ENCODE measurements at regions not wholly inside any gene's neighbourhood (a gene's known extent, or its start where the extent isn't known, plus 50 kb on each side); places are given as distances from the start of the nearest gene placed in this dataset.

GRCh38 chr1:185409763-185410528 lies 92.9 kb upstream of the IVNS1ABP start:
- ChIA-PET POLR2A (no interaction called here), CTCF (no interaction called here)
- FAIRE-seq = no peak

GRCh38 chr1:185409345-185409744 lies 92.3 kb upstream of the IVNS1ABP start:
- POLR2A ChIA-PET = no interaction called here
- no peaks in the 10 kb centered on the region for H3K9me3 ChIP-seq
- peaks cover 11% of the 10 kb centered on the region; the same call in 2 of the 3 replicates for H3K4me1 ChIP-seq
- DNase-seq (ENCODE audit: low read depth in 1 of 2, low spot score in 1 of 2) = no peak
- no peak for ATAC-seq
- FAIRE-seq = no peak
- 70% methylated on average over 4 of the region's 4 CpGs for whole genome bisulfite sequencing (ENCODE audit: missing lambda C conversion rate)
- no peak for TF ChIP-seq BCL3 (IDR thresholded peaks at IDR 0.05)
- TF ChIP-seq RFX5 (IDR thresholded peaks at IDR 0.05) = no peak
- no peak for TF ChIP-seq SMC3 (IDR thresholded peaks at IDR 0.05)
- TF ChIP-seq CEBPB (IDR thresholded peaks at IDR 0.05) = no peak
- no peak for TF ChIP-seq POLR2AphosphoS2 (conservative IDR thresholded peaks at IDR 0.05; ENCODE audit: low read length)
- no peak for TF ChIP-seq BHLHE40 (IDR thresholded peaks at IDR 0.05; ENCODE audit: low read depth, low read length)
- TF ChIP-seq POLR2A (IDR thresholded peaks at IDR 0.05; ENCODE audit: low read length) = no peak
- TF ChIP-seq ZFP36 (IDR thresholded peaks at IDR 0.05; ENCODE audit: borderline replicate concordance, partially characterized antibody) = no peak
- TF ChIP-seq ZSCAN20 (CRISPR knock-in tag; IDR thresholded peaks at IDR 0.05) = no peak
- no peak for TF ChIP-seq ZNF302 (CRISPR knock-in tag; IDR thresholded peaks at IDR 0.05)
- TF ChIP-seq MAFK (IDR thresholded peaks at IDR 0.05; ENCODE audit: partially characterized antibody) = no peak
- H3K4me2 ChIP-seq = no peak overlapping the region
- no peak overlapping the region for H3K27ac ChIP-seq
- H3K4me3 ChIP-seq = no peak overlapping the region
- CTCF ChIA-PET = no interaction called here

More at GRCh38 chr1:185409763-185410528, 92.9 kb upstream of the IVNS1ABP start:
- ATAC-seq = no peak; a peak in 1 of 6 replicates
- H3K27ac ChIP-seq = peak overlapping the region in 1 of 2 experiments; percentile 3; a peak in 2 of 6 replicates
- TF ChIP-seq CEBPB (IDR thresholded peaks at IDR 0.05) (0 out of 4 replicates have a peak, but pooled peaks of 1 of the 2 experiments have one; percentile 15), NFE2L2 (conservative IDR thresholded peaks at IDR 0.05; ENCODE audit: low read length) (no peak), HOXB13 (CRISPR knock-in tag; IDR thresholded peaks at IDR 0.05; ENCODE audit: low read depth) (no peak), ZNF302 (CRISPR knock-in tag; IDR thresholded peaks at IDR 0.05) (no peak)
- 48% methylated on average over 1 of the region's 1 CpG for WGBS (ENCODE audit: missing lambda C conversion rate)
- peak overlapping the region; percentile 5; the same call in 1 of the 3 replicates for H3K4me2 ChIP-seq
- no peaks in the 10 kb centered on the region for H3K9me3 ChIP-seq
- no peak overlapping the region for H3K4me3 ChIP-seq
- no peak for DNase-seq (ENCODE audit: low read depth in 1 of 2, low spot score in 1 of 2)
- H3K4me1 ChIP-seq = peaks cover 9% of the 10 kb centered on the region; the same call in 2 of the 3 replicates

GRCh38 chr1:185408700-185409270 lies 91.7 kb upstream of the IVNS1ABP start:
- peak in 1 of 2 experiments; percentile 46; a peak in 1 of 6 replicates for ATAC-seq
- CTCF ChIA-PET = no interaction called here

GRCh38 chr1:185406691-185407009 lies 89.6 kb upstream of the IVNS1ABP start:
- no peak for ATAC-seq
- Histone ChIP-seq H3K4me3 (no peak overlapping the region), H3K27ac (no peak overlapping the region), H3K9me3 (no peaks in the 10 kb centered on the region), H3K4me1 (peaks cover 11% of the 10 kb centered on the region; the same call in 2 of the 3 replicates), H3K4me2 (no peak overlapping the region)
- WGBS (ENCODE audit: missing lambda C conversion rate) = 79% methylated on average over 1 of the region's 1 CpG
- TF ChIP-seq ZNF302 (CRISPR knock-in tag; IDR thresholded peaks at IDR 0.05) = no peak
- TF ChIP-seq MAX (IDR thresholded peaks at IDR 0.05) = no peak
- no peak for TF ChIP-seq FOXS1 (CRISPR knock-in tag; IDR thresholded peaks at IDR 0.05)
- TF ChIP-seq ZFP36 (IDR thresholded peaks at IDR 0.05; ENCODE audit: borderline replicate concordance, partially characterized antibody) = no peak
- TF ChIP-seq ELK1 (IDR thresholded peaks at IDR 0.05; ENCODE audit: low read depth, low read length) = no peak
- no peak for TF ChIP-seq NR3C1 (IDR thresholded peaks at IDR 0.05)
- no peak for TF ChIP-seq USF2 (IDR thresholded peaks at IDR 0.05)
- no peak for TF ChIP-seq MYC (IDR thresholded peaks at IDR 0.05; ENCODE audit: borderline replicate concordance, low read length)
- TF ChIP-seq HOXB13 (CRISPR knock-in tag; IDR thresholded peaks at IDR 0.05; ENCODE audit: low read depth) = no peak
- no peak for TF ChIP-seq HES2 (IDR thresholded peaks at IDR 0.05)
- no peak for DNase-seq (ENCODE audit: low read depth in 1 of 2, low spot score in 1 of 2)
- ChIA-PET POLR2A (no interaction called here), CTCF (interaction anchor here (0.7 kb wide), 1 partner anchor 577 kb away, joined by 4 read pairs; no protein-coding TSS in a partner anchor)
- no peak for FAIRE-seq

More at GRCh38 chr1:185408700-185409270, 91.7 kb upstream of the IVNS1ABP start:
- POLR2A ChIA-PET = no interaction called here
- TF ChIP-seq JUNB (IDR thresholded peaks at IDR 0.05) (no peak), ZFP36 (IDR thresholded peaks at IDR 0.05; ENCODE audit: borderline replicate concordance, partially characterized antibody) (no peak), KDM5A (IDR thresholded peaks at IDR 0.05) (no peak), ZSCAN20 (CRISPR knock-in tag; IDR thresholded peaks at IDR 0.05) (no peak), NR3C1 (IDR thresholded peaks at IDR 0.05) (no peak), GATA3 (IDR thresholded peaks at IDR 0.05; ENCODE audit: borderline replicate concordance) (no peak), HEYL (CRISPR knock-in tag; IDR thresholded peaks at IDR 0.05) (no peak), HOXB13 (CRISPR knock-in tag; IDR thresholded peaks at IDR 0.05; ENCODE audit: low read depth) (no peak), NPAS2 (CRISPR knock-in tag; IDR thresholded peaks at IDR 0.05; ENCODE audit: borderline replicate concordance) (no peak), TP53 (CRISPR knock-in tag; IDR thresholded peaks at IDR 0.05) (no peak), FOSL2 (IDR thresholded peaks at IDR 0.05) (no peak), FOSL2 (CRISPR knock-in tag; IDR thresholded peaks at IDR 0.05) (no peak)
- Histone ChIP-seq H3K4me2 (peak overlapping the region; percentile 19; the same call in 2 of the 3 replicates), H3K9me3 (no peaks in the 10 kb centered on the region), H3K4me1 (peaks cover 11% of the 10 kb centered on the region; the same call in 2 of the 3 replicates), H3K27ac (no peak overlapping the region; a peak in 1 of 6 replicates), H3K4me3 (no peak overlapping the region)
- no peak for DNase-seq (ENCODE audit: low read depth in 1 of 2, low spot score in 1 of 2)
- WGBS (ENCODE audit: missing lambda C conversion rate) = 23% methylated on average over 5 of the region's 5 CpGs
- peak; percentile 13 for FAIRE-seq
